MCF 10A (cell line): ENCODE measurements at regions not wholly inside any gene's neighbourhood (a gene's known extent, or its start where the extent isn't known, plus 50 kb on each side); places are given as distances from the start of the nearest gene placed in this dataset.

Source experiments
- BruUV-seq: library from RNA; stranded (reverse); fragments of 400-500 nt; replicated peaks from 2 replicates; lab custom pipeline; 2021; lab: Mats Ljungman, UMichigan
- CTCF ChIA-PET: fragments of 300-600 bp; sonication (Branson Sonifier 250); formaldehyde crosslinking; extraction: SDS; loops from one replicate; lab custom pipeline; 2021; ENCODE audit warnings: antibody characterized with exemption, inconsistent platforms; lab: Yijun Ruan, JAX
- POLR2A ChIA-PET: fragments of 300-600, 350-650 bp; sonication (Branson Sonifier 250); formaldehyde crosslinking; extraction: SDS; loops from one replicate; lab custom pipeline; 2020; ENCODE audit warnings: antibody characterized with exemption, inconsistent platforms; lab: Yijun Ruan, JAX
- DNase-seq: peaks from one replicate; pipeline ENCODE4 v3.0.0-alpha.2; 2018; ENCODE audit not compliant: unreplicated experiment
- H3K27ac Mint-ChIP-seq: one replicate; pipeline ENCODE4 v1.8.0; 2022; ENCODE audit warnings: mild to moderate bottlenecking, low read depth, mixed read lengths; ENCODE audit not compliant: unreplicated experiment
- H3K27me3 Mint-ChIP-seq: one replicate; pipeline ENCODE4 v1.8.0; 2022; ENCODE audit warnings: mixed read lengths; ENCODE audit not compliant: insufficient read depth, unreplicated experiment
- H3K36me3 Mint-ChIP-seq: one replicate; pipeline ENCODE4 v1.8.0; 2022; ENCODE audit warnings: mild to moderate bottlenecking, moderate library complexity, mixed read lengths; ENCODE audit not compliant: insufficient read depth, unreplicated experiment
- H3K4me1 Mint-ChIP-seq: one replicate; pipeline ENCODE4 v1.8.0; 2022; ENCODE audit warnings: mixed read lengths; ENCODE audit not compliant: insufficient read depth, unreplicated experiment
- H3K4me3 Mint-ChIP-seq: one replicate; pipeline ENCODE4 v1.8.0; 2022; ENCODE audit warnings: mild to moderate bottlenecking, moderate library complexity, mixed read lengths; ENCODE audit not compliant: unreplicated experiment
- H3K9me3 Mint-ChIP-seq: one replicate; pipeline ENCODE4 v1.8.0; 2022; ENCODE audit warnings: mixed read lengths; ENCODE audit not compliant: unreplicated experiment
- CTCF ChIP-seq: fragments of 200-600 bp; IDR thresholded peaks from one replicate; pipeline ENCODE4 v1.8.0; 2022; ENCODE audit warnings: antibody characterized with exemption, mild to moderate bottlenecking; ENCODE audit not compliant: unreplicated experiment
- intact Hi-C: fragments of 100-400 bp; cut with micrococcal nuclease; formaldehyde crosslinking; loops from 2 replicates; pipeline ENCODE4 v1.14.1; 2022

DNA sequence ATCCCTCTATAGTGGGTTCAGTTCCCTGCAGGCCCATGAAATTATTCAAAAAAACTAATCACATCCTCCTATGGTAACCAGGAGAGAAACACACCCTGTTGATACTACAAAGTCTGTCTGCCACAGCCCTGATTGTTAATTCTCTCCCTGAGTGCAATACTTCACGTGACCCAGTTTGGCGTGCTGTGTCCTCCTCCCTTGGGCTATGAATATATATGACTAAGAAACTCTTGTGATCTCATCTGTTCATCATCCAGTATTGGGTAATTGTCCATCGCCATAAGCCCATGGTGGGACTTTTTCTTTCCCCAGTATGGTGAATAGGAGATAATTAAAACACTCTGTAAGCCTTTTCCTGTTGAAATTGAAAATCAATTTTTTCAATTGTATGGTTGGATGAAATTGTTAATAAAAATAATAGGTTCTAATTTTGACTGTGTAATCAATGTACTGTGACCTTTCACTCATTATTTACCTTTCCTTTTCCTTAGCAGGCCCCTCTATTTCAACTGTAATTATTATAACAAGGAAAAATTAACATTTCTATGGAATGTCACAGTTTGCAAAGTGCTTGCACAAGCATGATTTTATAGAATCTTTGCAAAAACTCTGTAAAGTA, 1822.6 kb downstream of the SUCLG1 start:
- peak; percentile 77 for DNase-seq
- ChIA-PET POLR2A (interaction anchor here (0.7 to 1.3 kb wide), 3 partner anchors 14 to 1054 kb away, joined by 3 to 5 read pairs (median 4); no protein-coding TSS in a partner anchor), CTCF (no interaction called here)
- Mint-ChIP-seq H3K4me1 (peaks cover 9% of the 10 kb centered on the region), H3K4me3 (no peak overlapping the region), H3K27ac (peak overlapping the region; percentile 33), H3K36me3 (no peaks in the 10 kb centered on the region), H3K9me3 (peaks cover 9% of the 10 kb centered on the region), H3K27me3 (no peaks in the 10 kb centered on the region)
- no peak for TF ChIP-seq CTCF
- BruUV-seq: no TSS peak
- intact Hi-C loops: no loop called here

DNA sequence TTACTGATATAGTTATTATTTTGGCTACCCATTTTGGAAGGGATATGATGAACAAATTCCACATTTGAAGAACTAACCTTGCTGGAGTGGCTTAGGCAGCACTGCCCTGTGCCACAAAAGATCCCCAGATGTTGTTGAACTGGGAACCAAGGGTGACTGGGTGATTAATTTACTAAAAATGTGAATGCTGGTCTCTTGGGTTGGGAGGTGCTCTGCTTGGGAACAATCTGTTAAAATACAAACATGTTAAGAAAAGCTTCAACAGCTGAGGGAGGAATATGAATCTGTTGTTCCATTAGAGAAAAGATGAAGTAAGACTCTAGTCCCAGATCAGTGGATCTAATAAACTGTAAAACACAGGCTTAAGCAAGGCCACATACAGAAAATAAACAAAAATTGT, 1860.1 kb downstream of the SUCLG1 start:
- Mint-ChIP-seq H3K36me3 (no peaks in the 10 kb centered on the region), H3K9me3 (peaks cover 12% of the 10 kb centered on the region), H3K4me3 (no peak overlapping the region), H3K4me1 (no peaks in the 10 kb centered on the region), H3K27me3 (no peaks in the 10 kb centered on the region), H3K27ac (no peak overlapping the region)
- no peak for TF ChIP-seq CTCF
- intact Hi-C loops: no loop called here
- no peak for DNase-seq
- POLR2A ChIA-PET: no interaction called here
- BruUV-seq: no TSS peak
- CTCF ChIA-PET: interaction anchor here (0.6 kb wide), 1 partner anchor 87 kb away, joined by 3 read pairs; no protein-coding TSS in a partner anchor

- intact Hi-C loops: no loop called here
- DNase-seq: no peak
- Mint-ChIP-seq H3K4me1 (no peaks in the 10 kb centered on the region), H3K27ac (no peak overlapping the region), H3K9me3 (peaks cover 12% of the 10 kb centered on the region), H3K27me3 (no peaks in the 10 kb centered on the region), H3K36me3 (no peaks in the 10 kb centered on the region), H3K4me3 (no peak overlapping the region)
- no TSS peak for BruUV-seq
- CTCF ChIA-PET: interaction anchor here (0.5 kb wide), 1 partner anchor 24 kb away, joined by 6 read pairs; no protein-coding TSS in a partner anchor
- TF ChIP-seq CTCF: no peak
- POLR2A ChIA-PET: no interaction called here
These were observed 1862.5 kb downstream of the SUCLG1 start for GRCh38 chr2:82596581-82596980.

DNA sequence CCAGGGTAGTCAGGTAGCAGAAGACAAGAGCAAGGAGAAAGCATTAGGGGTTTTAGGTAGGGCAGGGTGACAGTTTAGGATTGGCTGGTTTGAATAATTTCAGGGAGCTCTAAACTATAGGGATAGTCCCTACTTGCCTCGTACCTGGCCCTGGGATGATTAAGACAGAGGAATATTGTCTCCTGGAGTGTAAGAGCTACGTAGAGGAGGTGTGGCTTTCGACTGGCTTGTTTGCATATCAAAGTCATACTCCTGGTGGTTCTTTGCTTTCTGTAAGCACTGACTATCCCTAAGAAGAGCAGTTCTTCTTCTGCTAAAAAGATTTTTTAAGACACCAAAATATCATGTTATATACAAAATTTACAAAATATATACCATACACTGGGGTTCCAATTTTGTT, 1867.4 kb downstream of the SUCLG1 start:
- no peak for TF ChIP-seq CTCF
- DNase-seq: no peak
- ChIA-PET POLR2A (no interaction called here), CTCF (no interaction called here)
- no peaks in the 10 kb centered on the region for H3K27me3 Mint-ChIP-seq
- BruUV-seq: no TSS peak
- no peak overlapping the region for H3K4me3 Mint-ChIP-seq
- intact Hi-C loops: no loop called here
- H3K4me1 Mint-ChIP-seq: no peaks in the 10 kb centered on the region
- no peaks in the 10 kb centered on the region for H3K36me3 Mint-ChIP-seq
- H3K27ac Mint-ChIP-seq: no peak overlapping the region
- peaks cover 11% of the 10 kb centered on the region for H3K9me3 Mint-ChIP-seq
